Mammary epithelial cell (primary cell): ENCODE measurements at regions not wholly inside any gene's neighbourhood (a gene's known extent, or its start where the extent isn't known, plus 50 kb on each side); places are given as distances from the start of the nearest gene placed in this dataset.

Source experiments
- EZH2 ChIP-seq: IDR thresholded peaks from 2 replicates; pipeline ENCODE4 v1.6.1; 2012; ENCODE audit warnings: low read length, inconsistent platforms, borderline replicate concordance
- TF ChIP-seq, protein P1 (sequence below), 2 donors: IDR thresholded peaks in 1 of 2; conservative IDR thresholded peaks in 1 of 2; 2 replicates each; pipeline ENCODE4 v1.5.1; 2011 to 2012; ENCODE audit warnings: inconsistent platforms in 2 of 2, low read length in 2 of 2, mild to moderate bottlenecking in 2 of 2, control low read depth in 1 of 2, low read depth in 1 of 2; ENCODE audit not compliant: insufficient read depth in 1 of 2; ENCODE audit errors: extremely low read depth in 1 of 2

DNA sequence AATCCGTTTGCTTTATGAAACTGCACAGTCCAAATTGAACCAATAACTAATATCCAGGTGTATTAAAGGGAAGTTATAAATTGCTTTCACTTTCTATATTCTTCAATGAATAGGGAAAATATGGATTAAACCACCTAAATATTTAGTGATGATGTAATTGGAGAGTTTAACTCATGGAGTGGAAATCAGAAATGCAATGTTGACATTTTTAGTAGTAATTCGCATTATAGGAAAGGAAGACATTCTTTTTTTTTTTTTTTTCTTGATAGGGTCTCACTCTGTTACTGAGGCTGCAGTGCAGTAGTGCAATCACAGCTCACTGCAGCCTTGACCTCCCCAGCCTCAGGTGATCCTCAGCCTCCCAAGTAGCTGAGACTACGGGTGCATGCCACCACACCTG lies 321.9 kb downstream of the RNF144A start:
- TF ChIP-seq, protein P1, sequence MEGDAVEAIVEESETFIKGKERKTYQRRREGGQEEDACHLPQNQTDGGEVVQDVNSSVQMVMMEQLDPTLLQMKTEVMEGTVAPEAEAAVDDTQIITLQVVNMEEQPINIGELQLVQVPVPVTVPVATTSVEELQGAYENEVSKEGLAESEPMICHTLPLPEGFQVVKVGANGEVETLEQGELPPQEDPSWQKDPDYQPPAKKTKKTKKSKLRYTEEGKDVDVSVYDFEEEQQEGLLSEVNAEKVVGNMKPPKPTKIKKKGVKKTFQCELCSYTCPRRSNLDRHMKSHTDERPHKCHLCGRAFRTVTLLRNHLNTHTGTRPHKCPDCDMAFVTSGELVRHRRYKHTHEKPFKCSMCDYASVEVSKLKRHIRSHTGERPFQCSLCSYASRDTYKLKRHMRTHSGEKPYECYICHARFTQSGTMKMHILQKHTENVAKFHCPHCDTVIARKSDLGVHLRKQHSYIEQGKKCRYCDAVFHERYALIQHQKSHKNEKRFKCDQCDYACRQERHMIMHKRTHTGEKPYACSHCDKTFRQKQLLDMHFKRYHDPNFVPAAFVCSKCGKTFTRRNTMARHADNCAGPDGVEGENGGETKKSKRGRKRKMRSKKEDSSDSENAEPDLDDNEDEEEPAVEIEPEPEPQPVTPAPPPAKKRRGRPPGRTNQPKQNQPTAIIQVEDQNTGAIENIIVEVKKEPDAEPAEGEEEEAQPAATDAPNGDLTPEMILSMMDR (conservative IDR thresholded peaks at IDR 0.05 in 1 of 2, IDR thresholded peaks at IDR 0.05 in 1 of 2; ENCODE audit: extremely low read depth in 1 of 2, insufficient read depth in 1 of 2, low read depth in 1 of 2, low read length in 2 of 2) = no peak
- no peak for TF ChIP-seq EZH2
